Upper lobe of left lung (tissue), 6 donors: ENCODE measurements at regions not wholly inside any gene's neighbourhood (a gene's known extent, or its start where the extent isn't known, plus 50 kb on each side); places are given as distances from the start of the nearest gene placed in this dataset.

Experiments
- ATAC-seq, 2 donors: fragments of 200-7000 bp; cut with Tn5 transposase; one replicate each; pipeline ENCODE4 v1.9.1; 2022; ENCODE audit warnings: mild to moderate bottlenecking in 2 of 2, moderate library complexity in 2 of 2; ENCODE audit not compliant: low FRiP score in 2 of 2
- DNase-seq, 2 donors: peaks; one replicate each; pipeline ENCODE4 v3.0.0-alpha.2; 2019 to 2020
- H3K27ac ChIP-seq, 4 donors: fragments of 200-600 bp; sonication (generic); one replicate each; pipeline ENCODE4 v1.5.1; 2016 to 2019
- H3K27me3 ChIP-seq, 4 donors: fragments of 200-600 bp; sonication (generic); one replicate each; pipeline ENCODE4 v1.5.1; 2017 to 2019
- H3K36me3 ChIP-seq, 4 donors: fragments of 200-600 bp; sonication (generic); one replicate each; pipeline ENCODE4 v1.5.1; 2016 to 2019
- H3K4me1 ChIP-seq, 4 donors: fragments of 200-600 bp; sonication (generic); one replicate each; pipeline ENCODE4 v1.5.1; 2018 to 2019
- H3K4me3 ChIP-seq, 4 donors: fragments of 200-600 bp; sonication (generic); one replicate each; pipeline ENCODE4 v1.5.1; 2017 to 2019; ENCODE audit warnings: mild to moderate bottlenecking in 2 of 4, moderate library complexity in 1 of 4
- H3K9me3 ChIP-seq, 4 donors: fragments of 200-600 bp; sonication (generic); one replicate each; pipeline ENCODE4 v1.5.1; 2018 to 2019
- CTCF ChIP-seq, 6 experiments: fragments of 450-650 bp in 4 of 6; fragments of 200-600 bp in 2 of 6; sonication (generic) in 2 of 6; IDR thresholded peaks; one replicate each; pipeline ENCODE4 v1.5.1; 2016 to 2019; ENCODE audit warnings: antibody characterized with exemption in 6 of 6
- EP300 ChIP-seq, 4 donors: sonication (generic); formaldehyde crosslinking; IDR thresholded peaks; one replicate each; pipeline ENCODE4 v1.5.1; 2017; ENCODE audit warnings: antibody characterized with exemption in 4 of 4, control low read depth in 2 of 4
- POLR2A ChIP-seq, 4 donors: fragments of 450-650 bp; IDR thresholded peaks; one replicate each; pipeline ENCODE4 v1.5.1; 2016 to 2017; ENCODE audit warnings: antibody characterized with exemption in 4 of 4, mild to moderate bottlenecking in 2 of 4
- POLR2AphosphoS5 ChIP-seq, 2 donors: sonication (generic); formaldehyde crosslinking; IDR thresholded peaks; one replicate each; pipeline ENCODE4 v1.5.1; 2017; ENCODE audit warnings: antibody characterized with exemption in 2 of 2
- WGBS, 2 donors: methylation state at CpG; one replicate each; pipeline ENCODE4 v1.1.5; 2017 to 2018; 5-methylcytosine and 5-hydroxymethylcytosine counted together
- donor health status: DM: no; HTN: no; CAD: no; lungs with moderate emphysema.
- donor health status: DM: no; HTN: yes; CAD: no; lungs with severe emphysema.

GRCh38 chr18:65278939-65279667 lies 471.7 kb upstream of the CDH7 start:
- no peak overlapping the region for H3K4me3 ChIP-seq
- TF ChIP-seq CTCF (IDR thresholded peaks at IDR 0.05) (no peak), POLR2A (IDR thresholded peaks at IDR 0.05) (no peak), EP300 (IDR thresholded peaks at IDR 0.05) (no peak), POLR2AphosphoS5 (IDR thresholded peaks at IDR 0.05) (no peak)
- H3K4me1 ChIP-seq = no peaks in the 10 kb centered on the region
- no peaks in the 10 kb centered on the region for H3K27me3 ChIP-seq
- no peaks in the 10 kb centered on the region for H3K9me3 ChIP-seq
- no peak for DNase-seq
- 90 to 93% methylated on average over 9 of the region's 9 CpGs for WGBS, 2 donors
- no peak for ATAC-seq
- no peaks in the 10 kb centered on the region for H3K36me3 ChIP-seq
- no peak overlapping the region for H3K27ac ChIP-seq

DNA sequence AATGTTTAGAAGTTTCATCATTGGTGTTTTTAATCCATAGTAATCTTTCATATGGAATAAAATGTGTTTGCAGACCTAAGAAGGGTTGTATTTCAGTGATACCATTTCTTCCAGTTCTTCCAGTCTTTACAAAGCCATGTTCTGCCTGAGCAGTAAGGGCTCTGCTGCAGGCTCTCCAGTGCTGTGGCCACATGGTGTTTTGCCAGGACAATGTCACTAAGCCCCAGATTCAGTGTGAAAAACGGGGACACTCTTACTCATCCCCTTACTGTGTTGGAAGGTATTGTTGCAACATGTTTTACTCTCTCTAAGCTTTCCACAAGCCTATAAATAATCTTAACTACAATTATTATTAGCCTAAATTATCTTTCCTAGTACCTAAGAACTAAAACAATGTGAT lies 481.4 kb upstream of the CDH7 start:
- Histone ChIP-seq H3K27ac (no peak overlapping the region), H3K4me3 (no peak overlapping the region), H3K36me3 (no peaks in the 10 kb centered on the region), H3K4me1 (no peaks in the 10 kb centered on the region), H3K9me3 (no peaks in the 10 kb centered on the region), H3K27me3 (no peaks in the 10 kb centered on the region)
- WGBS, 2 donors = 55 to 85% methylated on average over 1 of the region's 1 CpG
- no peak for DNase-seq
- no peak for ATAC-seq
- TF ChIP-seq POLR2AphosphoS5 (IDR thresholded peaks at IDR 0.05) (no peak), POLR2A (IDR thresholded peaks at IDR 0.05) (no peak), EP300 (IDR thresholded peaks at IDR 0.05) (no peak), CTCF (IDR thresholded peaks at IDR 0.05) (no peak)

DNA sequence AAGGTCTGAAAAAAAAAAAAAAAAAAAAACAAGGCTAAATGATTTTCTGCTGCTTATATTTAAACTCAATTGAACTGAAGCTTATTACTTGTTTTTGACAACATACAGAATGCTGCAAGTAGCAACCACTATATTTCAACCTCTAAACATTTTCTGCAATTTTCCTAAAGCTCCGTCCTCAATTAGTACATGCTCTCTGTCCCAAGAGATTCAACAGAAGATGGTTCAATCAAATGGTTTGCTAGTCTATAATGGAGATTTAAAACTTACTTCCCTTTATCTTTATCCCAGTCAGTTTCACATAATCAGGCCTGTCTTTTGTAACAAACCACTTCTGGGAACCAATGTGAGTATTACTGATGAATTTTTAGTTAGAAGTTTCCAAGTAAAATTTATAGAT lies 485.1 kb upstream of the CDH7 start:
- no peak for ATAC-seq
- no peaks in the 10 kb centered on the region for H3K4me1 ChIP-seq
- H3K4me3 ChIP-seq = no peak overlapping the region
- H3K36me3 ChIP-seq = no peaks in the 10 kb centered on the region
- DNase-seq = no peak
- TF ChIP-seq POLR2A (IDR thresholded peaks at IDR 0.05) = no peak
- no peak for TF ChIP-seq POLR2AphosphoS5 (IDR thresholded peaks at IDR 0.05)
- no peak for TF ChIP-seq CTCF (IDR thresholded peaks at IDR 0.05)
- no peak for TF ChIP-seq EP300 (IDR thresholded peaks at IDR 0.05)
- no peaks in the 10 kb centered on the region for H3K27me3 ChIP-seq
- no peak overlapping the region for H3K27ac ChIP-seq
- H3K9me3 ChIP-seq = no peaks in the 10 kb centered on the region
- 70 to 80% methylated on average over 1 of the region's 1 CpG for WGBS, 2 donors

DNA sequence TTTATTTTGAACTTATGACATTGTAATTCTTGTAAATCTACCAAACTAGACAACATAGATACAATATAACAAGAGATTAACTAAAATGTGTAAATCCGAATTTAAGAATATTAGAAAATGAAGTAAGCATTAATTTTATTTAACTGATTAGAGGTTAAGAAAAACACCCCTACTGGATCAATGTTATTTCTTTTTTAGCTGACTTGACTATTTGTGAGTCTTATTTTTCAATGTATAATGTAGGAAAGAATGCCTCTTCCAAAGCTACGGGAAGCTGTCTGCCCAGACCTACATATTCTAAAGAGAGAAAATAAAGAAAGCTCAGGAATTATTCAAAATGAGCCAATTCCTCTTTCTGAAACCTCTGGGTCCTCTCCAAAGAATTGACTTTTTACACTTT lies 490.8 kb upstream of the CDH7 start:
- no peaks in the 10 kb centered on the region for H3K4me1 ChIP-seq
- H3K9me3 ChIP-seq = no peaks in the 10 kb centered on the region
- H3K4me3 ChIP-seq = no peak overlapping the region
- DNase-seq = no peak
- ATAC-seq = no peak
- no peaks in the 10 kb centered on the region for H3K27me3 ChIP-seq
- no peak overlapping the region for H3K27ac ChIP-seq
- TF ChIP-seq POLR2AphosphoS5 (IDR thresholded peaks at IDR 0.05) = no peak
- no peak for TF ChIP-seq EP300 (IDR thresholded peaks at IDR 0.05)
- no peak for TF ChIP-seq POLR2A (IDR thresholded peaks at IDR 0.05)
- no peak for TF ChIP-seq CTCF (IDR thresholded peaks at IDR 0.05)
- WGBS, 2 donors = 43 to 48% methylated on average over 2 of the region's 2 CpGs
- H3K36me3 ChIP-seq = no peaks in the 10 kb centered on the region

DNA sequence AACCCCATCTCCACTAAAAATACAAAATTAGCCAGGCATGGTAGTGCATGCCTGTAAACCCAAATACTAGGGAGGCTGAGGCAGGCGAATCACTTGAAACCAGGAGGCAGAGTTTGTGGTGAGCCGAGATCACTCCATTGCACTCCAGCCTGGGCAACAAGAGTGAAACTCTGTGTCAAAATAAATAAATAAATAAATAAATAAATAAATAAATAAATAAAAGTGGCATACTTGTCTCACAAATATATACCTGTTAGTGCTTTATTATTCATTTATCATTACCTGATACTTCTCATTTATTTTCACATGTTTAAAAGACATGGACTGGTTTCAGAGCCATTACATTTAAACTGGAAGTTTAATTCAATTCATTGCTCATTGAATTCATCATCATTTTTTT lies 491.4 kb upstream of the CDH7 start:
- 87 to 92% methylated on average over 2 of the region's 2 CpGs for WGBS, 2 donors
- Histone ChIP-seq H3K27ac (no peak overlapping the region), H3K4me3 (no peak overlapping the region), H3K9me3 (no peaks in the 10 kb centered on the region), H3K27me3 (no peaks in the 10 kb centered on the region), H3K4me1 (no peaks in the 10 kb centered on the region), H3K36me3 (no peaks in the 10 kb centered on the region)
- DNase-seq (no peak), ATAC-seq (no peak)
- TF ChIP-seq POLR2A (IDR thresholded peaks at IDR 0.05) (no peak), EP300 (IDR thresholded peaks at IDR 0.05) (no peak), CTCF (IDR thresholded peaks at IDR 0.05) (no peak), POLR2AphosphoS5 (IDR thresholded peaks at IDR 0.05) (no peak)
